ENCODE measurements at regions not wholly inside any gene's neighbourhood (a gene's known extent, or its start where the extent isn't known, plus 50 kb on each side); places are given as distances from the start of the nearest gene placed in this dataset.

- TF ChIP-seq CTCF (IDR thresholded peaks at IDR 0.05) = no peak
- TF ChIP-seq POLR2A (IDR thresholded peaks at IDR 0.05) = no peak
Measured at GRCh38 chr6:153966001-153966400, 73.0 kb upstream of the OPRM1 start.
